ENCODE measurements at regions not wholly inside any gene's neighbourhood (a gene's known extent, or its start where the extent isn't known, plus 50 kb on each side); places are given as distances from the start of the nearest gene placed in this dataset.

- TF ChIP-seq POLR2A (IDR thresholded peaks at IDR 0.05) = no peak
- no peak for TF ChIP-seq CTCF (IDR thresholded peaks at IDR 0.05)
- no peak for TF ChIP-seq EP300 (IDR thresholded peaks at IDR 0.05; ENCODE audit: low read depth)
These were observed 77.2 kb downstream of the KBTBD8 start for GRCh38 chr3:67075295-67075694.

All from transverse colon (tissue), 3 donors.